Endothelial cell (in vitro differentiated cells): ENCODE measurements at regions not wholly inside any gene's neighbourhood (a gene's known extent, or its start where the extent isn't known, plus 50 kb on each side); places are given as distances from the start of the nearest gene placed in this dataset.
"Not testable (repeated sequence)": the region's sequence is repeated elsewhere in the genome, so short reads cannot be mapped to it uniquely, and the experiment has no call there.

Experiments
- DNase-seq: peaks from one replicate; pipeline ENCODE4 v3.0.0; 2021; ENCODE audit warnings: low spot score
- H3K27ac Mint-ChIP-seq: one replicate; pipeline ENCODE4 v1.8.0; 2021; ENCODE audit warnings: mixed read lengths, inconsistent platforms; ENCODE audit not compliant: unreplicated experiment
- H3K27me3 Mint-ChIP-seq: one replicate; pipeline ENCODE4 v1.8.0; 2021; ENCODE audit warnings: mild to moderate bottlenecking, moderate library complexity, mixed read lengths, inconsistent platforms; ENCODE audit not compliant: unreplicated experiment
- H3K36me3 Mint-ChIP-seq: one replicate; pipeline ENCODE4 v1.8.0; 2021; ENCODE audit warnings: mild to moderate bottlenecking, low read depth, mixed read lengths, inconsistent platforms; ENCODE audit not compliant: unreplicated experiment
- H3K4me1 Mint-ChIP-seq: one replicate; pipeline ENCODE4 v1.8.0; 2021; ENCODE audit warnings: mild to moderate bottlenecking, mixed read lengths, inconsistent platforms; ENCODE audit not compliant: unreplicated experiment
- H3K4me3 Mint-ChIP-seq: one replicate; pipeline ENCODE4 v1.8.0; 2021; ENCODE audit warnings: mild to moderate bottlenecking, mixed read lengths, inconsistent platforms; ENCODE audit not compliant: unreplicated experiment
- H3K9me3 Mint-ChIP-seq: one replicate; pipeline ENCODE4 v1.8.0; 2021; ENCODE audit warnings: mixed read lengths, inconsistent platforms; ENCODE audit not compliant: unreplicated experiment
- CTCF ChIP-seq: fragments of 200-600 bp; sonication (generic); IDR thresholded peaks from one replicate; pipeline ENCODE4 v1.5.0; 2021; ENCODE audit warnings: antibody characterized with exemption; ENCODE audit not compliant: unreplicated experiment

- Mint-ChIP-seq H3K4me1 (peaks cover 4% of the 10 kb centered on the region), H3K36me3 (peaks cover 8% of the 10 kb centered on the region), H3K4me3 (no peak overlapping the region), H3K27ac (no peak overlapping the region), H3K27me3 (no peaks in the 10 kb centered on the region), H3K9me3 (peaks cover 7% of the 10 kb centered on the region)
- TF ChIP-seq CTCF = no peak
- DNase-seq = no peak
These were observed 195.7 kb upstream of the PTBP2 start for GRCh38 chr1:96525657-96526557.

DNA sequence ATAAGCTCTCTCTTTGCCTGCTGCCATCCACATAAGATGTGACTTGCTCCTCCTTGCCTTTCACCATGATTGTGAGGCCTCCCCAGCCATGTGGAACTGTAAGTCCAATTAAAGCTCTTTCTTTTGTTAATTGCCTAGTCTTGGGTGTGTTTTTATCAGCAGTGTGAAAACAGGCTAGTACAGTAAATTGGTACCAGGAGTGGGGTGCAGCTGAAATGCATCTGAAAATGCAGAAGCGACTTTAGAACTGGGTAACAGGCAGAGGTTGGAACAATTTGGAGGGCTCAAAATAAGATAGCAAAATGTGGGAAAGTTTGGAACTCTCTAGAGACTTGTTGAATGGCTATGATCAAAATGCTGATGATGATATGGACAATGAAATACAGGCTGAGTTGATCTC lies 192.9 kb upstream of the PTBP2 start:
- H3K36me3 Mint-ChIP-seq, H3K27me3 Mint-ChIP-seq, DNase-seq, H3K4me1 Mint-ChIP-seq, H3K27ac Mint-ChIP-seq: not testable (repeated sequence)
- H3K9me3 Mint-ChIP-seq = peaks cover 12% of the 10 kb centered on the region
- peak overlapping the region; percentile 9 for H3K4me3 Mint-ChIP-seq

DNA sequence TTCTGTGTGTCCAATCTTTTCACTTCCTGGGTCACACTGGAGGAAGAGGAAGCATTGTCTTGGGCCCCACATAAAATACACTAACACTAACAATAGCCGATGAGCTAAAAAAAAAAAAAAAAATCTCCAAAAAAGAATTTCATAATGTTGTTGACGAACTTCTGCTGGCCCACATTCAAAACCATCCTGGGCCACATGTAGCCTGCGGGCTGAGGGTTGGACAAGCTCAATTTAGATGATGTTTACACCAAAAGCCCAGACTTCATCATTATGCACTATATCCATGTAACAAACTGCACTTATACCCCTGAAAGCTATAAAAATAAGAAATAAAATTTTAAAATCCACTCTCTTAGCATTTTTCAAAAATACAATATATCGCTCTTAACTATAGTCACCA lies 187.8 kb upstream of the PTBP2 start:
- H3K27ac Mint-ChIP-seq = no peak overlapping the region

GRCh38 chr1:96536581-96536980 lies 185.0 kb upstream of the PTBP2 start:
- Mint-ChIP-seq H3K4me3 (no peak overlapping the region), H3K36me3 (no peaks in the 10 kb centered on the region), H3K9me3 (no peaks in the 10 kb centered on the region), H3K27ac (no peak overlapping the region), H3K4me1 (peaks cover 18% of the 10 kb centered on the region), H3K27me3 (peaks cover 2% of the 10 kb centered on the region)
- no peak for DNase-seq
- no peak for TF ChIP-seq CTCF

More for the DNA sequence above, 187.8 kb upstream of the PTBP2 start:
- H3K36me3 Mint-ChIP-seq = peaks cover 4% of the 10 kb centered on the region
- no peak for TF ChIP-seq CTCF
- peaks cover 12% of the 10 kb centered on the region for H3K4me1 Mint-ChIP-seq
- DNase-seq = no peak
- peaks cover 7% of the 10 kb centered on the region for H3K9me3 Mint-ChIP-seq
- H3K27me3 Mint-ChIP-seq = no peaks in the 10 kb centered on the region
- no peak overlapping the region for H3K4me3 Mint-ChIP-seq

- H3K36me3 Mint-ChIP-seq = no peaks in the 10 kb centered on the region
- TF ChIP-seq CTCF = no peak
- peak; percentile 29 for DNase-seq
- H3K27ac Mint-ChIP-seq = peak overlapping the region; percentile 96
- H3K4me1 Mint-ChIP-seq = peaks cover 18% of the 10 kb centered on the region
- no peaks in the 10 kb centered on the region for H3K9me3 Mint-ChIP-seq
- H3K27me3 Mint-ChIP-seq = peaks cover 4% of the 10 kb centered on the region
- no peak overlapping the region for H3K4me3 Mint-ChIP-seq
These were observed 183.4 kb upstream of the PTBP2 start for GRCh38 chr1:96538111-96538641.
